ENCODE measurements at regions not wholly inside any gene's neighbourhood (a gene's known extent, or its start where the extent isn't known, plus 50 kb on each side); places are given as distances from the start of the nearest gene placed in this dataset.
"Not testable (repeated sequence)": the region's sequence is repeated elsewhere in the genome, so short reads cannot be mapped to it uniquely, and the experiment has no call there.

DNA sequence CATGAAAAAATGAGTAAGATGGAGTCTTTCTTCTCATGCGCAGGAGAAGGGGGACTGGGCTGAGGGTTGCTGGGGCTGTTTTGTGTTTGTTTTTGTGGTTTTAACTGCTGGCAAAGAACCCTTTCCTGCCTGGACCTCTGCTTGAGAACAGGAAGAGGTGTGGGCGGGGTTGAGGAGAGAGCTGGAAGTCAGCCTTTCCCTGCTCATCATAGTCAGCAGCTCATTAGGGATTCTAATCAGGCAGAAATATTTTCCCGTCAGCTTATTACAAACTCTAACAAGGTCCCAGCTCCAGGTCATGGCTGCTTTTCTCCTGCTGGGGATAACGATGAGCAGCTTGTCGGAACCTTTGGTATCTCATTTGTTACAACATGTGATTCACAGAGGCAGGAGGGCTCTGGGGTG is 185.0 kb upstream of the NRXN3 start:
- peak in 10 of 56 donors; percentile 4 to 54 (median 34) for DNase-seq

DNA sequence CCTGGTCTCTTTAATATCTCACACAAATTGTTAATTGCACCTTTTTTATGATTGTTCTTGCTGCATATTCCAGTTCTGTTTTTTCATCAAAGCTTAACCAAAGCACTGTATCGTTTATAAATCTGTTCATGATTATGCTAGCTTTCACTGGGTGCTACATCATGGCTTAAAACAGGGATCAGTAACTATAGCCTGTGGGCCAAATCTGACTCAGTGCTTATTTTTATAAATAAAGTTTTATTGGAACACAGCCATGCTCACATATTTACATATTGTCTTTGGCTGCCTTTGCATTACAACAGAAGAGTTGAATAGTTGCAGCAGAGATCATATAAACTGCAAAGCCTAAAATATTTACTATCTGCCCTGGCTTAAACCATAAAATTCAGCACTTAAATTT is 183.4 kb upstream of the NRXN3 start:
- no peak for DNase-seq

DNA sequence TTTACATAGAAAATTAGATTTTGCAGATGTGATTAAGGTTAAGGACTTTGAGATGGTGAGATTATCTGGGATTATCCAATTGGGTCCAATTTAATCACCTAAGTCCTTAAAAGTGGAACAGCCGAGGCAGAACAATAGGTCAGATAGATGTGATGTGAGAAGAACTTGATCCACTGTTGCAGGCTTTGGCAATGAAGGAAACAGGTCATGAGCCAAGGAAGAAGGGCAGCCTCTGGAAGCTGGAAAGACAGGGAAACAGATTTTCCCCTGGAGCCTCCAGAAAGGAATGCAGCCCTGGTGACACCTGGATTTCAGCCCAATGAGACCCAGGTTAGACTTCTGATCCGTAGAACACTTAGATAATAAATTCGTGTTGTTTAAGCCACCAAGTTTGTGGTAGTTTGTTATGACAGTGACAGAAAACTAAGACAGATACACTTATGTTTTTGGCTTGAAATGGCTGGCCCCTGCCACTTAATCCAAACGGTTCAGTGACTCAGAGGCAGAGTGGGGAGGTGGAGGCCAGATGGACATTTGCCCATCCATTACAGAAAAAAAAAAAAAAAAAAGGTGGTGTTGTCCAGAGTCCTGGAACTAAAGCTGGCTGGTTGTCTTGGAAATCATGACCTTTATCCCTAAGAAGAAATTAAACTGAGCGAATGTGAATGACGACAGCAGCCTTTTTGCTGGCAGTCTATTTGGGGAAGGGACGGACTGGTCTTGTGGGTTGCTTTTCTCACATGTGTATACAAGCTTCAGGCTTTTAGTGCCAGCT is 181.9 kb upstream of the NRXN3 start:
- DNase-seq = peak in 7 of 56 donors; percentile 10 to 71 (median 29)

DNA sequence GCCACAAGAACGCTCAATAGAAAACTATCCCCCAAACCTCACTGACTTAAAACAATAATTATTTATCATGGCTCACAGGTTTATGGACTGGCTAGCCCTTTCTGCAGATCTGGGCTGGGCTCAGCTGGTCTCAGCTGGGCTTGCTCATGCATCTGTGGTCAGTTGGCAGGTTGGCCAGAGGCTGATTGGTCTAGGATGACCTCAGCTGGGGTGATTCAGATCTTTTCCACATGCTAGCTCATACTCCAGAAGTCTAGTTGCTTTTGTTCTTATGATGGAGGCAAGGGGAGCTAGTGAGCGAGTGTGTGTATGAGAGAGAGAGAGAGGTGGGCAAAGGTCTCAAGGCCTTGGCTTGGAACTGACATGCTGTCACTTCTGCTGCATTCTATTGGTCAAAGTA is 181.2 kb upstream of the NRXN3 start:
- DNase-seq = peak in 52 of 56 donors; percentile 28 to 92 (median 78)

DNA sequence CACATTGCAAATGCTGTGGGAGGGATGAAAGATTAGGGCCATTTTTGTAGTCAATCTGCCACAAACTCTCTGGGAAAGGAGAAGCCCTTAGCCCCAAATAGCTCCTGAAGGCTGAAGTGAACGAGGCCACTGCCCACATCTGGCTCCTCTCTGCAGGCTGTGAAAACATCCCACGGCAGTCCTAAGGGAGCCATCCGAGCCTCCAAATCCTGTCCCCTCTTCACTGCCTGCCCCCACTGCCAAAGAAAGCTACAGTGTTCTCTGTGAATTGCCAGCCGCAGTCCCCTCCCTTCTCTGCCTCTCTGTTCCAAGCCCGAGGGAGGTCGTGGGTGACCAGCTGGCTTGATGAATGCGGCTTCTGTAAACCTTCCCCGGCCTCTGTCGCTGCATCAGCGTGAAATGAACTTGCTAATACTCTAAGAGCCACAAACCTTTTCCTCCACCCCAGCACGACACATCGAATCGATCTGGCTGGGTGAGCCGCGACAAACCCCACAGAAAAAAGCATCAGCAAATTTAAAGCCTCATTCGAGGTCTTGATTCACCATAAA is 180.7 kb upstream of the NRXN3 start:
- peak in 54 of 56 donors; percentile 37 to 97 (median 84) for DNase-seq

DNA sequence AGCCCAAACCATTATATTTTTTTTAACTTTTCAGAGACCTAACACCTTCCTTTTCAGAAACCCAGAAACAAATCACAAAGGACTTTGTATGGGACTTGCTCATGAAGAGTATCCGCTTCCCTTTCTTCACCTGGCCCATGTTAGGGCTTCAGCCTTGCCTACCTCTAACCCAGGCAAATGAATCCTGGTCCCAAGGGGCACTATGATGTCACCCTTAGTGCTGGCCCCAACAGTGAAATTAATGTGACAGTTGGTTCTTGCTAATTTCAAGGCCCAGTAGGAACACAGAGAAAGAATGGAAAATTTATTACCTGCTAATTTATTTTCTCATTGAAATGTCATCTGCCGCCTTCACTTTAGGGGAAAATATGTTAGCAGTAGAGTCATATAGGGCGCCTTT is 179.8 kb upstream of the NRXN3 start:
- DNase-seq = no peak

DNA sequence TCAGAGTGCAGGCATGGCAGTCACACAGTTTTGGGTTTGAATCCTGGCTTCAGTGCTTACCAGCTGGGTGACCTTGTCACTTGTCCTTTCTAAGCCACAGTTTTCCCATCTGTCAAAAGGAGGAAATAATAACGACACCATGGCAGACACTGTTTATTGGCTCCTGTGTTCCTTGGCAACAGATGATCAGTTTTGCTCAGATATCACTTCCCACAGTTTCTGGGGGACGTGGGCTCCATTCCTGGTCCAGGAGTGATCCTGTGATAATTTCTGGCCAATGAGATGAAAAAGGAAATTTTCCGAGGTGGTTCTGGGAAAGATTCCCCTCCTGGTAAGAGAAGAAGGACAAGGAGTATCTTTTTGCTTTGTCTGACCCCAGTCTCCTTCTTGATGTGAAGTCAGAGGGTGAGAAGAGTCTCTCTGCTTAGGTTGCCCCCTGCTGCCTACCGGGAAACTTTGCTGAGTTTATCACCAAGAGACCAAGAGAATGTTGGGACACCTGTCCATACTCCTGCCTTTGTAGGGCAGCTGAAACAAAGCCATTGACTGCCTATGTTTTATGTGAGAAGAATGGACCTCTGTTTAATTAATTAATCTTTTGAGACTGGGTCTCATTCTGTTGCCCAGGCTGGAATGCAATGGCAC is 178.9 kb upstream of the NRXN3 start:
- peak in 10 of 56 donors; percentile 5 to 28 (median 18) for DNase-seq

DNA sequence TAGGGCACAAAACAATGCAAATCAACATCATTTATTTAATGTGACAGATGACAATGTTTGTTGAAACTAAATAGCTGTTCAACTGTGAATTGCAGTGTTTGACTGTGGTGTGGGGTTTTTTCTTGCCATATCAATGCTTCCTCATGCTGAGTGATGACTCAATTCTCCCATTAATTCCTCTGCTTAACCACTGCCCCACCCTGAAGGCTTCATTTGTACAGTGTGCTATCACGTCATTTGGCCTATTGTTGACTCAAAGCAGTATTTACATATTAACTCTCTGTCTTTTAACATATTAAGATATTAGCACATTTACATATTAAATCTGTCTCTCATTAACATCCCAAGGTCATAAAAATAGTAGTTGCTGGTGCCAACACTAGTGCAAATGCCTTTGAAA is 164.8 kb upstream of the NRXN3 start:
- DNase-seq = no peak

DNA sequence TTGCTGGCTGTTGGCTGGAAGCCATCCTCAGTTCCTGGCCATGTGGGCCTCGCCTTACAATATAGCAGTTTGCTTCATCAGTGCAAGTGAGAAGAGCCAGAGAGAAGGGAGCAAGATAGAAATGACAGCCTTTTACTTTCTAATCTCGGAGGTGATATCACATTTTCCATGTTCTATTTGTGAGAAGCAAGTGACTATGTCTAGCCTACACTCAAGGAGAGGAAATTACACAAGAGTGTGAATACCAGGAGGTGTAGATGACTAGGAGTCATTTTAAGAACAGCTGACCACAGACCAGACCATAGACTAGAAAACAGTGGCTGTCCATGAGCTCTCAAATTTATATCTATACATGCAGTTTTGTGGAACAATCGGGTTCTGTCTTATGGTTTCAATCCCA is 163.0 kb upstream of the NRXN3 start:
- no peak for DNase-seq

DNA sequence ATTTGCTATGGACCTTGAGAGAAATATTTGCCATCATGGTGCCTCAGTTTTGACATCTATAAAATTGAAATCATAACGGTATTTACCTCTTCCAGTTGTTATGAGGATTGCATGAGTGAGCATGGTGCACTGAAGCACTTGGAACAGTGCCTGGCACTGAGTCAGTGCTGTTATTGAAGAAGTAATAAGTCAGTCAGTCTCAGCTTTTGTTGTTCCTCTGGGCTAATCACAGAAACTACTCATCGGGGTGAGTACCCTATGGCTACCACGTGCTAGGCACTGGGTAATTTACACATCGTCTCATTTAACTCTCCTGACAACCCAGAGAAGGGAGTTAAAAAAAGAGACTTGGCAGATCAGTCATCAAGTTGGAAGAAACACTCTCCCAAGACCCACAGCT is 159.5 kb upstream of the NRXN3 start:
- peak in 1 of 56 donors; percentile 74 for DNase-seq

DNA sequence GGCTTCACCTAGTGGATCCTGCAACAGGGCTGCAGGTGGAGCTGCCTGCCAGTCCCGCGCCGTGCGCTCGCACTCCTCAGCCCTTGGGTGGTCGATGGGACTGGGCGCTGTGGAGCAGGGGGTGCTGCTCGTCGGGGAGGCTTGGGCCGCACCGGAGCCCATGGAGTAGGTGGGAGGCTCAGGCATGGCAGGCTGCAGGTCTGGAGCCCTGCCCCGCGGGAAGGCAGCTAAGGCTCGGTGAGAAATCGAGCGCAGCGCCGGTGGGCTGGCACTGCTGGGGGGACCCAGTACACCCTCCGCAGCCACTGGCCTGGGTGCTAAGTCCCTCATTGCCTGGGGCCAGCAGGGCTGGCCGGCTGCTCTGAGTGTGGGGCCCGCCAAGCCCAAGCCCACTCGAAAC is 156.3 kb upstream of the NRXN3 start:
- not testable (repeated sequence) for DNase-seq

DNA sequence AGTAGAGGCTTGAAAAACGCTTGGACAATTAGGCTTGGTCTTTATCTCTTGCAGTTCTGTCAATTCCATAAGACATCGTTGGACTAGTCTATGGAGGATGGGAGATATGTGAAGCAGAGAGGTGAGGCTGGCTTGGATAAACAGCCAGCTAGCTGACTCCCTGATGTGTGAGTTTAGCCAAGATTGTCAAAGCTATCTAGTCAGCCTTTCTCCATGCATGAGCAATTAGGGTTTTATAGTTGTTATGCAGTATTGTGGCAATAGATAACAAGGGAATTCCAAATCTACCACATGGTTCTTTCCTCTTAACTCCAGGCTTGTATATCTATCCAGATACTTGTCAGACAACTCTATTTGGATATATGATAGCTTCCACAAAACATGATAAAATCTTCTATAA is 153.6 kb upstream of the NRXN3 start:
- no peak for DNase-seq

DNA sequence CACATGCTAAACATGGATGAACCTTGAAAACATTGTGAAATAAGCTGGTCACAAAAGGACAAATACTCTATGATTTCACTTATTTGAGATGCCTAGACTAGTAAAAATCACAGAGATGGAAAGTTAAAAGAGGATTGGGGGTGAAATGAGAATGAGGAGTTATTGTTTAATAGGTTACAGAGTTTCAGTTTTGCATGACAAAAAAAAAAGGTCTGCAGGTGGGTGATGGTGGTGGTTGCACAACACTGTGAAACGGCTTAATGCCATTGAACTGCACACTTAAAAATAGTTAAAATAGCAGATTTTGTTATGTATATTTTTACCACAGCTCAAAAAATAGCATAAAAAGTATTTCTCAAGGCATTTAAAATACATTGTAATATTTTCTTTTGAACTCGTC is 151.9 kb upstream of the NRXN3 start:
- no peak for DNase-seq

DNA sequence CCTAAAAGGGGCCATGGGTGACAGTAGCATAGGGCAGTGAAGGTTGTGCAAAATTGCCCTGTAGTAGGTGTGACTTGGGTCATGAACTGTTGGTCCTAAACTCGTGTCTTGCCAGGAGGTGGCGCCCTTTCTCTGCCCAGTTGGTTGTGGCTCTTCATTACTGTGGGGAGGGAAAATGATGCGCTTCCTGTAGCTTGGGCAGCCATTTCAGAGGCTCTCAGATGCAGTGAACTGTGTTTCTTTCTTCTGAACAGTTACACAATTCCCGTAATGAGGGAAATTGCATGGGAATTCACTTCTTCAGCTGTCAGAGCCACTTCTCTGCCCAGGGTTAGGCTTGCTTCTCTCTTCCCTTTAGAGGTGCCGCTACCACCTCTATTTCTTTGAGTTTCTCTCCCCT is 148.1 kb upstream of the NRXN3 start:
- peak in 22 of 56 donors; percentile 1 to 58 (median 17) for DNase-seq

DNA sequence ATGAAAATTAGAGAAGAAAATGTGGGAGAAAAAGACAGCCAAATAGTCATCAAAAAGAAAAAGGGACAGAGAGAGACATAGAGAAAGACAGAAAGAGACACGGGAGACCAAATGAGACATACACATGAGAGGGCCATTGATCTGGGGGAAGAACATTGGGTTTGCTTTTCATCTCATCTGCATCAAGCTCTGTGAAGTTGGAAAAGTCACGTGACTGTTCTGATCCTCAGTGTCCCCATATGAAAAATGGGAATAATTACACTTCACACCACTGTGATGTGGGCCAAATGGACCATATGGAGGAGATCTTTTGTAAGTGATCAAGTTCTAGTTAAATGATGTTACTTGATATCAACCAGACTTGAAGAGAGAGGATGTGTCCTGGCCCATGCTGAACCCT is 147.1 kb upstream of the NRXN3 start:
- DNase-seq = no peak

DNA sequence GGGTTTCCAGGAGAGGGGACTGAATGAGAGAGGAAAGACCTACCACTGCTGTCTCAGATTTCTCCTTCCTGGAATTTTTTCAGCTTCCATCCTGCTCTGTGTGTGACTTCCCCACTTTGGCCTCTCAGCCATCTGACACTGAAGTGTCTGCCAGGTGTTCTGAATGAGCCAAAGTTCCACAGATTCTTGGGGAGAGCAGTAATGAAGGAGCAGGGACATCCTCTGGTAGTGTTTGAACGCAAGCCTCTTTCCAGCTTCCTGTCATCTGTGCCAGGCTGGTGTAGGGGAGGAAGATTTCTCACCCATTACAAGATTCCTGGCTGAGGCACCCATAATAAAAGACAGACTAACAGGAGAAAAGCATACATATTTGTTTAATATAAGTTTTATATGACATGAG is 141.7 kb upstream of the NRXN3 start:
- no peak for DNase-seq

DNA sequence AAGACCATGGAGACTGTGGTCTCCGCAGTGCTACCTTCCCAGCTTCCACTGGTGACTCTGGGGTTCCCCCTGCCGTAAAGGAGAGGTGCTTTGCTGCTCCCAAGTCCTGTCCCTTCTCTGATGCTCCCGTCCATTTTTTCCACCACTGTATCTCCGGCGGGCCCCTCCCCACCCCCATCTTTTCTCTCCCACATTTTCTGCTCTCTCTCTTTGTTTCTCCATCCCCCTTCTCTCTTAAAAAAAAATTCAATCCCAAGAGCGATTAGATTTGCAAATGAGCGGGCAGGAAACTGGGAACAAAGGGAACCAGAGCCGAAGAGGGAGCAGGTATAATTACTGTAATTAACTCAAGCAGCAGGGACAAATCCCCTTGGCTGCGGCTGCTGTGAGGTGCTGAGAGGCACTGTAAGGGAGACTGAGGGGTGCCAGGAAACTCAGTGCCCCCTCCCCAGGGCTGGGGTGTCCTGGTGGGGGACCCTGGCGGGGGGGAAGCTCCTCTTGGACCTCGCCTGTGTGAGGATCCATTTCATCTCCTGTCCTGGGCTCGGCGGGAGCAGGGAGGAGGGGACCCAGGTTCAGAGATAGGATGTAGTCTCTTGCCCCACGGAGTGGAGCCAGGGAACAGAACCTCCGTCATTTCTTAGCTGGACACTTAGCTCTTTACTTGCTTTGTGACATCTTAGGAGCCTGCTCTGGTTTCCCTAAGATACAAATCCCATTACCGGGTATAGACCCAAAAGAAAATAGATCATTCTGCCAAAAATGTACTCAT is 140.4 kb upstream of the NRXN3 start:
- DNase-seq = peak in 30 of 56 donors; percentile 2 to 59 (median 12)

DNA sequence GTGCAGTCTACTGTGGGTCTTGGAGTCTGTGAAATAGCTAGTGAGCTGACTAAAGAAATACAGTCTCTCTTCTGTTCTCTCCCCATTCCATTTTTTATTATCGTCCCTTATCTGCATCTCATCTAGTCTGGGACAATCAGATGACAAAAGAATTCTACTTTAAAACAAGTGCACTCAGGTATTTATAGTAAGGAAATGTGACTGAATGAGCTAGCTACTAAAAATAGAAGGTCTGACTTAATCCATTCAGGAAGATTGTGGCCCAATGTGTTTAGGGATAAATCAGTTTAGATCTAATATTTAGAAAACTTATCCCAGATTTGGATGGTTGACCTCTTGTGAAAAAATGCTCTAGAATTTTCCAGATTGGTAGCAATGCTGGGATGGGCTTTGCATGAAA is 126.8 kb upstream of the NRXN3 start:
- DNase-seq = no peak

DNA sequence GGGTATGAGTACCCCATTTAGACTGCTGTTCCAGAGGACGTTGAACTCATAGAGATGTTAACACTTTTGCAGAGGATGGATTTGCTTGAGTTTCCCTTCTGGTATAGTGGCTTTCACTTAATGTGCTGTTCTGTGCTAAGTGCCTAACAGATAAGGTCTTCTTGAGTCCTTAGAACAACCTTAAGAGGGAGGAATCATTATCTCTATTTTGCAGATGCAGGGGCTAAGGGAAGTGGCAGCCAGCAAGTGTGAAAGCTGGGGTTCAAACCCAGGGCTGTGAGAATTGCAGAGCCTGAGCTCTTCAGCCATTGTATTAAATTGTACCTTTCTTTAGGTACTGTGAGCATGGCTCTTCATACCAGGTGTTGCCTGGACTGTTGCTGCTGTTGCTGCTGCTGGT is 122.1 kb upstream of the NRXN3 start:
- DNase-seq = no peak

DNA sequence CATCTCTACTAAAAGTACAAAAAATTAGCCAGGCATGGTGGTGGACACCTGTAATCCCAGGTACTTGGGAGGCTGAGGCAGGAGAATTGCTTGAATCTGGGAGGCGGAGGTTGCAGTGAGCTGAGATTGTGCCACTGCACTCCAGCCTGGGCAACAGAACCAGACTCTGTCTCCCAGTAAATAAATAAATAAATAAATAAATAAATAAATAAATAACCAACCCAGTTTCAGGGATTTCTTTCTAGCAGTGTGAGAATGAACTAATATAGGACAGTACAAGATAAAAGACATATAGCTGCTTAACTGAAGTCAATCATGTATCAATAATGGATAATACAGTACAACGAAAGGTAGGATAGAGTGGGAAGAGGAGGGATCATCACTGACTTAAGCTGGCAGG is 113.3 kb upstream of the NRXN3 start:
- DNase-seq = not testable (repeated sequence)

DNA sequence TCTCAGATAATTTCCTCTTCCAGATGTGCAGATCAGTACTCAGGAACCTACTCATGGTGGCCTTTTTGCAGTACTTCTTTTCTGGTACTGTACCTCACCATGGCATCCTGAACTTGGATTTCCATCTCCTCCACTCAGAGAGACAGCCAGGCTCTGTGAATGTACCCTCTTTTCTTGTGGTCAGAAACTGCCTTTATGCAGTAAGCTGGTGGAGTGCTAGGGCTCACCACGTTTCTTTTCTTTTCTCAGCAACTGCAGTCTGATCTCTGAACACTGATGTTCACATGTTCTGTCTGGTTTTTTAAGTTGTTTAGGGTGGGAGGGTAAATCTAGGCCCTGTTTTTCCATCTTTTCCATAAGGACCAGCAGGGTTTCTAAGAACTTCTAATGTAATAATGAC is 99.8 kb upstream of the NRXN3 start:
- no peak for DNase-seq

DNA sequence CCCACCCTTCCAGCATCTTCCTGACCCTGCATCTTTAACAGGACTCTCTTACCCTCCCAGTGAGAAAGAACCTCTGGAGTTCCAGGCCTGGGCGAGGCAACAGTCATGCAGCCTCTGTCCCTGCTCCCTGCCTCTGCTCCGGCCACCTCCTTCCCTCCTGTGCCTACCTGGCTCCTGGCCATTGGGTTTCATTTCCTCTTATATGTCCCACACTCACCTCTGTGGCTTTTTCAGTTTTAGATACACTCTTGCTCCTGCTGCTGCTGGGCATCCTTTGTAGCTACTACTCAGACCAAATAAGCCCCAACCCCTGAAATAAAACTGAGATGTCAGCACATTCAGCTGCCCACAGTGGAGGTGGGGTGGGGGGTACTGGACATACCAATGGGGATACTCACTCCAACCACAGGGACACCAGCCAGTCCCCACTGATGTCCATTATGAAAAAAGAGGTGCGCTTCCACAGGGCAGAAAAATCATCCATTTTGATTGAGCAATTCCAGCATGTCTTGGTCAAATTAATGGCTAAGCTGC is 99.1 kb upstream of the NRXN3 start:
- DNase-seq = no peak
